Cardiac fibroblast (primary cell): ENCODE measurements at regions not wholly inside any gene's neighbourhood (a gene's known extent, or its start where the extent isn't known, plus 50 kb on each side); places are given as distances from the start of the nearest gene placed in this dataset.

Experiments used
- DNase-seq, 2 donors: peaks; one replicate each; pipeline versions ENCODE4 v3.0.0 to v3.0.0-alpha.2; 2010; ENCODE audit warnings: low read depth in 2 of 2
- H3K4me3 ChIP-seq, 2 donors: replicated peaks in 1 of 2; 1 replicate in 1 of 2; 2 replicates in 1 of 2; pipeline ENCODE4 v1.5.1; 2011; ENCODE audit warnings: low read depth in 2 of 2, low read length in 2 of 2, mild to moderate bottlenecking in 2 of 2, moderate library complexity in 1 of 2
- TF ChIP-seq, protein P1 (sequence below): IDR thresholded peaks from one replicate; pipeline ENCODE4 v1.5.1; 2011; ENCODE audit warnings: low read depth, mild to moderate bottlenecking, low read length, inconsistent platforms

DNA sequence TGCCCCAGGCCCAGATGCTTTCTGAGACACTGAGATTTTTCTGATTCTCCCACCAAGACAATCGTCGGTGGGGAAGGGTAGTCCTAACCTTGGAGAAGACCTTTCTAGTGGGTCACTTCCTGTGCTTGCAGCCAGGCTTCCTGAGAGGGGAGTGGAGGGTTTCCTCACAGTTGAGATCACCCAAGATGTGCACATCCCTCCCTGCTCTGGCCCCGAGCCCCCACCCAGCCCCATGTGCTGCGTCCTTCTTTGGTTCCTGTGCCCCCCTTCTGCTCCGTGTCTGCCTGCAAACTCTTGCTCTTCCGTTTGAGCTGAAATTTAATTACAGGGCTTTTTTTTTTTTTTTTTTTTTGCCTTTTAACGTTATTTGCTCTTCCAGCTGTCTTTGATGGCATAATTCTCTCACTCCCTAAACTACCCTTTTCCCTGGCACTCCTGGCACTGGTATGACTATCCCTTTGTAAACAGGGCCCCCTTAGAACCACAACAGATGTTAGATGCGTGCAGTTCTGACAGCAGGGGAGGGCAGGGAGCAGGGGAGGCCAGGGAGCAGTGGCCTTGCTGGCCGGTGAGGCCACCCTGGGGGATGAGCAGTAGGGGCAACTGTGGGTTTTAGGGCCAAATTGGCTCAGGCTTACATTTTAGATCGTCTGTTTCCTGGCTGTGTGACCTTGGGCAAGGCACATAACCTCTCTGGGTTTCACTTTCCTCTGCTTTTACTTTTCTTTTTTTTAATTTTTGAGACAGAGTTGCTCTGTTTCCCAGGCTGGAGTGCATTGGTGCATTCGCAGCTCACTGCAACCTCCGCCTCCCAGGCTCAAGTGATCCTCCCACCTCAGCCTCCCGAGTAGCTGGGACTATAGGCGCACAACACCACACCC, 144.5 kb downstream of the PHETA1 start:
- H3K4me3 ChIP-seq = no peak overlapping the region
- DNase-seq = no peak
- TF ChIP-seq, protein P1, sequence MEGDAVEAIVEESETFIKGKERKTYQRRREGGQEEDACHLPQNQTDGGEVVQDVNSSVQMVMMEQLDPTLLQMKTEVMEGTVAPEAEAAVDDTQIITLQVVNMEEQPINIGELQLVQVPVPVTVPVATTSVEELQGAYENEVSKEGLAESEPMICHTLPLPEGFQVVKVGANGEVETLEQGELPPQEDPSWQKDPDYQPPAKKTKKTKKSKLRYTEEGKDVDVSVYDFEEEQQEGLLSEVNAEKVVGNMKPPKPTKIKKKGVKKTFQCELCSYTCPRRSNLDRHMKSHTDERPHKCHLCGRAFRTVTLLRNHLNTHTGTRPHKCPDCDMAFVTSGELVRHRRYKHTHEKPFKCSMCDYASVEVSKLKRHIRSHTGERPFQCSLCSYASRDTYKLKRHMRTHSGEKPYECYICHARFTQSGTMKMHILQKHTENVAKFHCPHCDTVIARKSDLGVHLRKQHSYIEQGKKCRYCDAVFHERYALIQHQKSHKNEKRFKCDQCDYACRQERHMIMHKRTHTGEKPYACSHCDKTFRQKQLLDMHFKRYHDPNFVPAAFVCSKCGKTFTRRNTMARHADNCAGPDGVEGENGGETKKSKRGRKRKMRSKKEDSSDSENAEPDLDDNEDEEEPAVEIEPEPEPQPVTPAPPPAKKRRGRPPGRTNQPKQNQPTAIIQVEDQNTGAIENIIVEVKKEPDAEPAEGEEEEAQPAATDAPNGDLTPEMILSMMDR = no peak

DNA sequence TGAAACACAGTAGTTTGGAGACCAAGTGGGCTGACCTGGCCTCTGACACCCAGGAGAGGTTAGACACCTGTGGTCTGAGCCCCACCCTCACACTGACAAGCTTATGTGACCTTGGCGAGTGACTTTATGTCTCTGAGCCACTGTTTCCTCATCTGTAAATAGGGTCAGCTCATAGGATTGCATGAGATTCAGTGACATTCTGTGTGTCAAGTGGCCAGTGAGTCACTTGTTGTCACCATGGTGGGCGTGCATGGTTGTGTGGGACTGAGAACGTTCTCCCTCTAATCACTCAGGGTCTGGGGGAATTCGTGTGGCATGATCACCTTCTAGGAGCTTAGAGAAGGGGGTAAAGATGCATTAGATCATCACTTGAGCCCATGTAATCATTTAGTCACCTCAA, 146.4 kb downstream of the PHETA1 start:
- TF ChIP-seq, protein P1 = no peak
- no peak for DNase-seq
- H3K4me3 ChIP-seq = no peak overlapping the region

- no peak overlapping the region for H3K4me3 ChIP-seq
- no peak for DNase-seq
- TF ChIP-seq, protein P1 = no peak
These were observed 146.9 kb downstream of the PHETA1 start for GRCh38 chr12:111222027-111222414.

DNA sequence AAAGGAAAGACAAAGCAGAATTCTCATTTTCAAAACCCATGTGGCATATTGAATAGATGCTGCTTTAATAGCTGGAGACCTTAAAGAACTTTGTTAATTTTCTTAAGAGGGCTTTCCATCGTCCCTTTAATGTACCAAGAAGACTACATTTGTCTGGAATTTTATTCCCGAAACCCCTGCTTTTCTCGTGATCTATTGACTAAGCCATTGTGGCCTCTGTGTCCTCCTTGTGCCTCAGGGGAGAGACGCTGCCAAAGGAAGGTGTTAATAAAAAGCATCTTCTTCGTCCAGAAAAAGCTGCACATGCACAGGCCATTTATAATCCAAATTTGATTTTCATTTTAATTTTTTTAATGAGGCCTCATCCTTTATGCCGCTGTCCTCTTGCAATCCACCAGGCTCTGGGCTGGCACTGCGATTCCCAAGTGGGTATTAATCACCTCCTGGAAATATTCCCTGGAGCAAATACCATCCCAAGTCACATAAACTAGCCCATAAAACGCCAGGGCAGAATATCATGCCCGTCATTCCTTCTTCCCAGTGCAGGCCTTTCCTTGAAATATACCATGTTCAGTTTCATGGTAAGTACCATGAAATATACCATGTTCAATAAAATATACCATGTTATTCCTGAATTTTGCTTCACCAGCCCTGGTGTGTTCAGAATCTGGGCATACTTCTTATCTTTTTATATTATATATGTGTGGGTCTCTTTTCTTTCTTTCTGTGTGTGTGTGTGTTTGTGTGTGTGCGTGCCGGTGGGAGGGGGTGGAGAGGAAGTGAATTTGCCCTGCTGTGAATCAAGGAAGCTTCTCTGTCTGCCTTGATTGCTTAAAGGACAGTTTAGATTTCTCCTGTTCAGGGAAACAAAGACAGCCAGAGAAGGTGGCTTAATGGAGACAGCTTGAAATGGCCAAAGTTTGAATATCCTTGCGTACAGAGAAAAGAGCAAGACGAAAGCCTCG, 147.6 kb downstream of the PHETA1 start:
- TF ChIP-seq, protein P1 = no peak
- no peak overlapping the region for H3K4me3 ChIP-seq
- DNase-seq = no peak

DNA sequence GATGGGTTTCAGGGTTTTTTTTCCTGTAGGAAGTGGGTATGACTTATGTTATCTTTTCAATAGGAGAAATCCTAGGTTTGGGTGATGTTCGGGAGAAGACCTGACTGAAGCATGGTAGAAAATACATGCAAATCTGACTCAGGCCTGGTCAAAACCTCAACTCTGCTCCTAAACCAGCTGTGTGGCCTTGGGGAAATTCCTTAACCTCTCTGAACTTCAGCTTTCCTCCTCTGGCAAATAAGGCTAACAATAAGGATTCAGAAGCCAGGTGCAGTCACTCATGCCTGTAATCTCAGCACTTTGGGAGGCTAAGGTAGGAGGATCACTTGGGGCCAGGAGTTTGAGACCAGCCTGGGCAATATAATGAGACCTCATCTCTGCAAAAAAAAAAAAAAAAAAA, 148.5 kb downstream of the PHETA1 start:
- TF ChIP-seq, protein P1 = no peak
- no peak overlapping the region for H3K4me3 ChIP-seq
- no peak for DNase-seq

DNA sequence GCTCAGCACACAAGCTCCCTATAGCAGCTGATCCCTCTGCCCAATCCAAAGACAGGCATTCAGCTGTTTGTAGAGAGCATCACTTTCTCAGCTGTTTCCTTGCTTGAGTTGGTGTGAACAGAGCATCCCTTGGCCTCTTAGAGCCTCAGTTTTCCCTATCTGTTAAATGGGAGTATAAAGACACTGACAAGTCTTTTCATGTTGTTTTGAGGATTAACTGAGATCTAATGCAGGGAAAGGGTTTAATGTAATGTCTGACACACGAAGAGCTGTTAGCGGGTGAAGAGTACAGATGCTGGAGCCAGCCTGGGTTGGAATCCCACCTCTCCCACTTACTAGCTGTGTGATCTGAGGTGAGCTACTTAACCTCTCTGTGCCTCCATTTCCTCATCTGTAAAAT, 149.5 kb downstream of the PHETA1 start:
- TF ChIP-seq, protein P1 = no peak
- H3K4me3 ChIP-seq = no peak overlapping the region
- DNase-seq = no peak
